HG03108 (cell line): ENCODE measurements at regions not wholly inside any gene's neighbourhood (a gene's known extent, or its start where the extent isn't known, plus 50 kb on each side); places are given as distances from the start of the nearest gene placed in this dataset.

ENCODE experiments used
- ATAC-seq: cut with Tn5 transposase; IDR thresholded peaks from one replicate; pipeline ENCODE4 v1.9.1; 2021; ENCODE audit warnings: moderate library complexity; ENCODE audit not compliant: unreplicated experiment

DNA sequence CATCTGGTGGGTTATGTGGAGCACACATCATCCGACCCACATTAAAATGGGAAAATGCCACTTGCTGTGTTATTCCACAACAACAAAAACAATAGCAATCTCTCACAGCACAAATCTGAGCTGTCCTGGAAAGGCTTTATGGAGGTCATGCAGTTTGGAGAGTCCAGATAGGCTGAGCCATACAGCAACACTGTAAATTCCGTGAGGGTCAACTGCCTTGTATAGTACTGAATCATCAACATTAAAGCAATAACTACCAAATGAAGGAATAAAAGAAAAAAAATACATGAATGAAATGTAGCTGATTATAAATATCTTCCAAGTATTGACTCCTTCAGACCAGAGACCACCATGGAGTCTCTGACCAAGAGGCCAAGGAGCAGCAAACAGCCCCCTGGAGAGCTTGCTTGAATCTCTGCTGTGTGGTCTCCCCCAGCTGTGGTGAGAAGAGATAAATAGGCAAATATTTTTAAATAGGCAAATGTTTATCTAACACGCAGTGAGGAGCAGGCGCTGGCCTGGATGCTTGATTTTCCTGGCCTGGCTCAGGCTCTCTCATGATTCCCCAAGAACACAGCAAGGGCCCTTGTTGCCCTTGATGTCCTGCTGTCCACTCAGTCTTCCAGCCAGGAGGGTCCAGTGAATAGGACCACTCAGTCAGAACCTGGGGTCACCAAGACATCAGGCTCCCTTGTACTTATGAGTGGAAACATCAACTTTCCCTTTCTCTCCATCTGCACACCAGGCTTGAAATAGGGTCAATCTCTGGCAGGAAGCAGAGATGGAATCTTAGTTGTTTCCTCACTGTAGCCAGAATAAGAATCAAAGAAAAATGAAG lies 1021.3 kb downstream of the XPNPEP1 start:
- ATAC-seq = no peak

DNA sequence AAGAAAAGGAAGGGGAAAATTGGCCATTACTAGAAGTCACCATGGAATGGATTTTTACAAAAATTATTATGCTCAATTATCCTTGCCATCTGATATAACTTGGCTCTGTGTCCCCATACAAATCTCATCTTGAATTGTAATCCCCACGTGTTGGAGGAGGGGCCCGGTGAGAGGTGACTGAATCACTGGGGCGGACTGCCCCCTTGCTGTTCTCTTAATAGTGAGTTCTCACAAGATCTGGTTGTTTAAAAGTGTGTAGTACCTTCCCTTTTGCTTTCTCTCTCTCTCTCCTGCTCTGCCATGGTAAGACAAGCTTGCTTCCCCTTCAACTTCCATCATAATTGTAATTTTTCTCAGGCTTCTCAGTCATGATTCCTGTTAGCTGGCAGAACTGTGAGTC lies 1023.6 kb downstream of the XPNPEP1 start:
- no peak for ATAC-seq

DNA sequence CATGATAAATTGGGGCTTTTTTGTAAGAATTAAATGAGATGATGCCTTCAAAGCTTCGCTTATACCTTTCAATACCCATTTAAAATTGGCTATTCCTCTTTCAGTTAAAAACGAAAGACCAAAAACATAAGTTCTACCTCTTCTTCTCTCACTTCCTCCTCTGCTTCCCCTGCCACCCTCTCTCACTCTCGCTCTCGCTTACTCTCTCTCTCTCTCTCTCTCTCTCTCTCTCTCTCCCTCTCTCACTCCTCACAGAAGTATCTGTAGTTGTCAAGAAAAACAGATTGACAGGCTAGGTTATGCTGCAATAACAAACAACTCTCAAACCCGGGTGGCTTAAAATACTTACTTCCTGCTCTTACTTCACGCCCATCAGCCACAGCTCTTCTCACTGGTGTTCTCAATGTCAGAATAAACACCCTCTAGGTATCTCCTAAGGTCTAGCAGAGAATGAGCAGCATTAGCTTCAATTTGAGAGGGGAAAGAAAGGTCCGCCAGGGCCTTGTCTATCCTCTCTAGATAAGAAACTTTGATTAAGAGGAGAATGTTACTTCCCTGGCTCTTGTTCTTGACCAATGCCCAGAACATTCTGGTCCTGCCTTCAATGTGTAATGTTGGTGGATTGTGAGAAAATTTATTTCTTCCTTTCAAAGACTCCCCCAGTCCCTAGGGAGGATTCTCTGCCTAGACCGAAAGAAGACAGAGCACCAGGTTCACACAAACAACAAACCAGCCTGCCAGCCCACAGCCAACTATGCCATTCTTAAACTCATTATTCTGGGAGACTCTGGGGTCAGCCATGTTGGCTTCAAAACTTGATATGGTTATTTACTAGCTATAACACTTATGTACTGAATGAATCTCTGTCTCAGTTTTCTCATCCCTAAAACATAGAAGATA lies 1028.7 kb downstream of the XPNPEP1 start:
- ATAC-seq = peak; percentile 69

DNA sequence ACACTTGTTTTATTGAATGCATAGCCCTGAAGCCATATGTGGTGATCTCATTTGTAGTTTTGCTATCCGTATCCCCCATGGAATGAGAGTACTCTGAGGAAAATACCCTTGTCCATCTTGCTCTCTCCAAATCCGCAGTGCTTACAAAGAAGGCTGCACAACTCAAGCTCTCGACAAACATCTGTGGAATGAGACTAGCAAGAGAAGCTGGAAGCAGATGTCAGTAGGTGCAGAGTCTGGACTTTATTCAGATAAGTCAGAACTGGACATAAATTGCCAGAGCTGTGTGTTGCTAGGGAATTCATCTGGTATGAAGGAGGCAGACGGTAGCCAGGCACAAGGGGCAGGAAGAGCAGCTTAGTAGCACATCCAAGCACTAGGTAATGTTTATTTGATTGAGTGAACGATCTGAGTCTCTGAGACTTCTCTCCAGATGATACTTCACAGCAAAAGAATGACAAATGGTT lies 1046.2 kb downstream of the XPNPEP1 start:
- ATAC-seq = no peak

DNA sequence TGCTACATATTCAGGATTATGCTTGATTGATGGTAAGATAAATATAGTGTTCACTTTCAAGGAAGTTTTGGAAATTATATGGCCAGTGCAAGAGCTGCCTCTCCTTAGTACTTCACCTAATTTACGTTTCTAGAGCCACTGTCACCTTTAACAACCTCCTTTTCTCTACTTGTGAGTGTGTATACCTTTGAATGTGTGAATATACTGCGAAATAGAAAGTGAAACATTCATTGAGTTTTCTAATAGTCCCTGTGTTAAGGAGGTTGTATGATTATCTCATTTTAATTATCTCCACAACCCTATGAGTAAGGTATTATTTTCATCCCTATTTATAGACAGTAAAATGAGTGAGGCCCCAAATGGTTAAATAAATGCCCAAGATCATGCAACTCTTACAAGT lies 1050.5 kb downstream of the XPNPEP1 start:
- no peak for ATAC-seq

DNA sequence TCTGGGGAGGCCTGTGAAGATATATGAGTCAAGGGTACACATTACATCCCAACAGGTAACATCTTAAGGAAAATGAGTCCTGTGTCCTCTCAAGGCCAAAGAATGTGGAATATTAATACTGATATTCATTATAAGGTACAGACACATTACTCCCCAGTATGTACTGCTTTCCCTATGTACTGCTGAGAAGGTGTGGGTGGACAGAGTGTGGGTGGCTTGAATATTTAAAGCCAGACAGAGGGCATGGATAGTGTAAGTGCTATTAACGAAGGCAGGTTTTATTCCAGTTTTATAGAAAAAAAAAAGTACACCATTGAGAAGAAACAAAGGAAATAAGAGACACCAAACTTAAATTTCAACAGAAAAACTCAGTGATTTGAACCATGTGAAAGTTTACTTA lies 1054.4 kb downstream of the XPNPEP1 start:
- ATAC-seq = no peak

DNA sequence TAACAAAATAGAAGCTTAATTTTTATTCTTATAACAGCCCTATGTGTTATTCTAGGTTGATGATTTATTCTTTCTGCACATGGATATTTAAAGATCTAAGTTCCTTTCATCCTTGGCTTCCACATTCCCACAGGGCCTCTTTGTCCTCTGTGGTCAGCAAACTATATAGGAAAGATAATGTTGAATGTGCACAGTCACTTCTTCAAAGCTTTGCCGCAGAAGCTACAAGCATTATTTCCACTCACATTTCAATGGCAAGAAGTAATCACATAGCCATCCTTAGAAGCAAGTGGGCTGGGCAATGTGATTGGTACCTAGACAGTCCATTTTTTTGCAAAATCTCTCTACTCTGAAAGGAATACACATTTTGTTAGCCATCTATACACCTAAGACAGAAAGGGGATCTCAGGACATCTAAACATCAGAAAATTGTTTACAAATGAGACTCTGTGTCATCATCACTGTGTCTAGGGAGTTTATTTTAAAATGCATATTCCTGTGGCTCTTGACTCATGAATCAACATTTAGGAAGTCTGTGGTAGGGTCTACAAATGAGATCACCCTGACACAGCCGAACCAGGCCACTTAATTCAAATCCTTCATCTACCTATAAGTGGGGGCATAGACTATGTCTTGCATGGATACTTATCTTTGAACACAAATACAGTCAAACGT lies 1060.5 kb downstream of the XPNPEP1 start:
- ATAC-seq = no peak

DNA sequence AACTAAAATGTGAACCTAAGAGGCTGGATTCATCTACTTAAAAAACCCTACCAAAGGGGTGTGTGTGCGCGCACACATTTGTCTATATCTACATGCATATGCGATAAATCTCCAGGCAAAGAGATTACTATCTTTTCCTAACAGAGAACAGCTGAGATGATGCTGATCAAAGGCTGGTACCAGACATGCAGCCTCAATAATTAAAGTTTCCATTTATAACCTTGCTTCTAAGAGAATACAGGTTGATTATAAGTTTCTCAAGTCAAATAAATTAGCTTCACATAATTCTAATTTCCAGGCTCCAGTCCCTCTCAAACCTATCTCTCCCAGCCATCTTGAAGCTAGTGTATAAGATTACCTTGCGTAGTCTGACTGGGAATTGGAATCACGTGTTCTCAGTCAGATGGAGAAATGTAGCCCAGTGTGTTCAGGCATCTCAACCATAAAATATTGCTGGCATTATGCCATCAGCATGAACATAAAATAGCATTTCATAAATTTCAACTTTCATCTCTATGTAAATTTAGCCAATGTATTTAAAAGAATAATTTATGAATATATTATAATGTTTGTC lies 1062.0 kb downstream of the XPNPEP1 start:
- no peak for ATAC-seq

DNA sequence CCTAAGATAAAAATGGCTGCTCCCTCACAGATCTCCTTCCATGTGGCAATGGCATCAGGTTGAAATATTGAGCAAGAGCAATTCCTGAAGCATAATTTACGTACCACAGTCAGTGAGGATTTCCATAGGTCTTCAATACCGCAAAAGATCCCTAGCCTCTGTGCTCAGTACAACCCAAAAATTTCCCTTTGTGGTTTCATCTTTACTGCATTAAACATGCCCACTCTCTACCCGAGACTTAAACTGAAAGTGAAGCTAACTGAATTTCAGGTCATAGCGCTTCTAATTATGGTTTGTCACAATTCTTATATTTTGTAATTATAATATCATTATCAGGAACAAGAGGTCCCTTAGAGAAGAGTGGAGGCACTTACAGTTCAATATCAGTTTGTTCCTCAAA lies 1071.1 kb downstream of the XPNPEP1 start:
- peak; percentile 72 for ATAC-seq

DNA sequence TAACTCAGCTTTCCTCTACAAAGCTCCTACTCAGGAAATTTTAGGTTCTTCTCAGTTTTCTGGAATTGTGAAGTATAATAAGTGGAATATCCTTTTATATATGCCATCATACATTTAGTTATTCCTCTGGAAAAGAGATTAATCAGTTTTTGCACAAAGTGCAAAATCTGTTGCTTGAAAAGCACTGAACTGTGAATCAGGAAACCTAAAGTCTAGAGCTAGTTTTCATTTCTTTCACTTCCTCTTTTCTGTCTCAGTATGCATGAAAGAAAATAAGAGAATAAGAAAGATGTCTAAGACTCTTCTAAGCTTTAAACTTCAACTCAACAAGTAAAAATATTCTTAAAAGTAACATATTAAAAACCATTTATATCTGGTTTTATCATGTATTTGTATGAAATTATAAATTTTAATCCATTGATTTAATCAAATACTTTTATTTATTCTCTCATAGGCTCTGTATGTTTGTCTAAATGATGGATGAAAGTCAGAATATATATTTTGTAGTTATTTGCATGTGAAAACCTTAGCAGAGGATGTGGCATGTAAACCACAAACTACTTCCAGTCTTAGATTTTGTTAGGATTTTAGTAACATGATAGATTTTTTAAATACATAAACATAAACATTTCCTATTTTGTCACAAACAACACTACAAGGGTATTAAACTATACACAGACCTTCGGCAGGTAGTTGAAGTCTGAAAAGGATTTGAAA lies 1073.0 kb downstream of the XPNPEP1 start:
- peak; percentile 84 for ATAC-seq

DNA sequence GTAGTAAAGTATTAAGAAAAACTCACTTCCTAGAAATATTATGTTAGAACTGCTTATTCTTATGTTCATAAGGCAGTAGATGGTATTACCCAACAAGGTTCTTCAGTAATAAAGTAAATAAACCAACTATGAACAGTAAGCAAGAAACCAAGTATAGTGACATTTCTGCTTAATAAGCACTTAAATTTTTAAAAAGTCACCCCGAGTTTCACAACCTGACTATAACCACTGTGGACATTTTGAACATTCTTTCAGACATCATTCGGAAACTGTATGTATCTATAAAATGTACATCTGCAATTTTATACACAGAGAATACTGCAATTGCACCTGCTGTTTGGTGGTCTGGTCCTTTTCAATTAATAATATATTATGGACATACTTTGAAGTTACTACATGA lies 1073.6 kb downstream of the XPNPEP1 start:
- ATAC-seq = no peak

DNA sequence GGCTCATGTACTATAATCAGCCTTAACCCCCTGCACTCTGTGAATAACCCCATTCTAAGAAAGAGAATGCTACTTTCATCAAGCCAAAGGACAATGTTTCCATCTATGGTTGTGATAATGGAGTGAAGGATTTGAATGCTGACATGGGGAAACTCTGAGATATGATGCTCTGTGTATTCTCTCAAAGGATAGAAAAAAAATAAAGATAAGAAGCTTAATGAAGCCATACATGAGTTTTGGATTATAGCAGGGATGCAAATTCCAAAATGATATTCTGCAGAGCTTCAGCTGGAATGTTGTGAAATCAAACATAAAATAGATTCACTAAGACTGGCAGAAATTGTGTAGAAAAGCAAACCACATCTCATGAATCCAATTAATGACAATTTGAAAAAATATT lies 1074.1 kb downstream of the XPNPEP1 start:
- ATAC-seq = no peak

DNA sequence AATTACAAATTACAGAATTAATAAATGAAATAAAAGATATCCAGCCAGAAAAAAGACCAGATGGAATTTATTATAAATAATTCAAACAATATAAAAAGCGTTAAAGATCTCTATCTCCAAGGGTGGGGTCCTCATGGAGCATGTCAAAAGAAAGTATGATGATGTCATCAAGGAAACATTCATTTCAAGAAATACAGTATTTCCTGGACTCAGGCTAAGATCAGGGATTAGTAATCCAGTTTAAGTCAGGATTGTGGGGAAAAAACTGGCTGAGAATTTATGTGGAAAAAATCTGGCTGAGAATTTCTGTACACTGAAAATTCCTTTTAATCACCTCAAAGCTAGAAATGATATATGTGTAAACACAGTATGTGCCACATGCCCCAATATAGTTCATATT lies 1075.3 kb downstream of the XPNPEP1 start:
- ATAC-seq = no peak

DNA sequence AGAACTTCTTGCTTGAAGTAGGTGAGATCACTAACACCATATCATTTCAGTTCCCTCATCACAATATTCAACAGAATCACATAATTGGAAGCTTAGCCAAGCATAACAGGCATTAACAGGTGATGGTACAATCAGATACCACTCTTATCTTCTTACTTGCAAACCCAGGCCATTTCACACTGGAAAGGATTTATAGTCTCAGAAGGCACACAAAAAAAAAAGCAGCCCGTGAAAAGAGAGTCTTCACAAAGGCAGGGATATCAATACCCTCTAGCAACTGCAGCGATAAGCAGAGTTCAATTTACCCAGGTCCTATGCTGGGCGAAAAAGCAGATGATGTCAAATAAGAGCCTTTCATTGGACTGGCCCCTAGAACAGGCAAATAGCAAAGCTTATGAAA lies 1082.4 kb downstream of the XPNPEP1 start:
- ATAC-seq = no peak

DNA sequence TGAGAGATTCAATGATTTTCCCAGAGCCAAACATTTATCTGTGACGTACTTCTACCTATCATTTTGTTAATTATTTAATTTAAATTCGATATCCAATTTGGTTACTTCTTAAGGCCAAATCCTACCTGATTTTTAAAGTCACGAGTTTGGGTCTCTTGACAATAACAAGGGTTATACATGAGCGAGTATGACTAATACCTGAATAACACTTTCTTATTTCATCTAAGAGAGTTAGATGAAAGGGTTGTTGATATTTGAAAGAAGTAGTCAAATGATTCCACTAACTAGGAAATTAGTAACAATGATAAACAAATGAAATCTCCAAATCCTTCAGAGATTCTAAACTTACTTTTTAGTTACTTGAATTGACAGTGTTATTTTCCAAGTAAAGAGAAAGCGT lies 1086.9 kb downstream of the XPNPEP1 start:
- no peak for ATAC-seq

DNA sequence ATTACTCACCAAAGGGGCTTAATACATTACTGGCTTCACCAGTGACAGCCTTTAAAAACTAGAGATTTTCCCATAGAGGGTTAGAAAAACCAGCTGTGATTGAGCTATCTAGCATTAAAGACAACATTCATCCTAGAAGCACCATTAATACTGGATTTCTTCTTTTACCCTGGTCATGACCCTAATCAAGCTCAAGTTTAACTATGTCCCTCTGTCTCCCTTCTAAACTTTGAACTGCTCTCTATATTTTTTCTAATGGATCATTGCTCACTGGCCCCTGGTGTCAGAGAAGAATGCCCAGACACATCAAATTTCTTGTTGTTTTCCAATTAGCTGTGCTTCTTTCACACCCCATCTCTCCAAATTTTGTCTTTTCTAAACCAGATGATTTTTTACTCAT lies 1101.3 kb downstream of the XPNPEP1 start:
- no peak for ATAC-seq

DNA sequence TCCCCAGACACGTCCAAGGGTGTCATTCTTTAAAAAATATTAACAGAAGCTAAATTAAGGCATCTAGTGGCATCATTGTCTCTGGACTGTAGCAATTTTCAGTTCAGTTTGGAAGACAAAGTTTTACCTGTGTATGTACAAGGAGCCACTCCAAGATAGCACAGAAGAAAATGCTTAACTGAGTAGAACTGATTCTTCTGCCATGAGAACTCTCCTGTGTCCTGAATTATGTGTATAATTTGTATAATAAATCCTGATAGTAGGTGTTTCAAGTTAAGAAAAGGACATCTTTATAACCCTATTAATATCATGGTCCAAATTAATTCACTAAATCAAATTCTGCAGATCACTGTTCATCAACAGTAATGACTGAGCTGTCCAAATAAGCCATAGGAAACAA lies 1104.0 kb downstream of the XPNPEP1 start:
- ATAC-seq = no peak

DNA sequence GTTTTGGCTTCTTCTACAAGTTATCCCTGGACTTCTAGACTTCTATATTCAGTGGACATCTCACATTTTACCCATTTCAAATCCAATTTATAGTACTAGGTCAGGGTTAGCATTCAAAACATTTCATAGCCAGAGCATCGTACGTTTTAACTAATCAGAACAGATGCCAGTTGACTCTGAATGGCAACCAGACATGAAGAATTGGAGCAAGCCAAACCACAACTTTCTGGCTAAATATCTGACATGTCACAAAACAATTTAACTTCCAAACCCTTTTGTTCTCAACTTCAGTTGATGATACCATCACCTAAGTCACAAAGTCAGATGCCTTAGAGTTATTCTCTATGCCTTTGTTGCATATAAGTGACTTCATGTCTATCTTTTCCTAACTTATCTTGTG lies 1105.7 kb downstream of the XPNPEP1 start:
- no peak for ATAC-seq

DNA sequence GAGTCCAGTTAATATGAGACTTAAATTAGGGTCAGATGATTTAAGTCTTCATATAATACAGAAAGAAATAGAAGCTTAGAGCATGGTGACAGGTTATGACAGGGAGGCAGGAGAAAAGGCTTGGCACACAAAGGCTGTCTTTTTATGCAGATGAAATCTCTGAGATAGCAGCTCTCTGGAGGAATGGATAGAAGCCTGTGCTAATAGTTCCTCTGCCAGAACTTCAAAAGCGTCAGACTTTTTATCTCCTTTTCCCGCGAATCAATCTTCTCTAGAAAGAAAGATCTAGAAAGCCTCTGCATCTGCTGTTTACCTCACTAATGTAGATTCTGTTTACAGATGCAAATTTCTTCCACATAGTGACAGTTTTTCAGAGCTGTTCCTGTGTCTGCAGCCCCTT lies 1106.2 kb downstream of the XPNPEP1 start:
- ATAC-seq = no peak

DNA sequence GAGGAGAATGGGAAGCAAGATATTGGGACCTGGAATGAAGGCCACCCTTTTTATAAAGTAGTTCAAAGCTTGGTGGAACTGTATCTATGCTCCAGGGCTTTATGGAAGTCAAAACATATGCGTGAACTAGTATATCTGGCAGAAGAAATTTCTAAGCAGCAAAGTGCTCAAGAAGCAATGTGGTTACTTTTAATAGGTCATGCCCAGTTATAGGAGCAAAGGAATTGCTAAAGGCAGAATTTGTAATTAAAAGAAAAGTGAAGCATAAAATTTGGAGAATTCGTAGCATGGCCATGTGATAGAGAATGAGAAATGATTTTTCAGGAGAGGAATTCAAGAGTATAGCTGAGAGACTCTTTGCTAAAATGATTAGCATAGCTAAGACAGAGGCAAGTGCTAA lies 1110.4 kb downstream of the XPNPEP1 start:
- no peak for ATAC-seq
